ENCODE measurements at regions not wholly inside any gene's neighbourhood (a gene's known extent, or its start where the extent isn't known, plus 50 kb on each side); places are given as distances from the start of the nearest gene placed in this dataset.
"Not testable (repeated sequence)": the region's sequence is repeated elsewhere in the genome, so short reads cannot be mapped to it uniquely, and the experiment has no call there.

DNA sequence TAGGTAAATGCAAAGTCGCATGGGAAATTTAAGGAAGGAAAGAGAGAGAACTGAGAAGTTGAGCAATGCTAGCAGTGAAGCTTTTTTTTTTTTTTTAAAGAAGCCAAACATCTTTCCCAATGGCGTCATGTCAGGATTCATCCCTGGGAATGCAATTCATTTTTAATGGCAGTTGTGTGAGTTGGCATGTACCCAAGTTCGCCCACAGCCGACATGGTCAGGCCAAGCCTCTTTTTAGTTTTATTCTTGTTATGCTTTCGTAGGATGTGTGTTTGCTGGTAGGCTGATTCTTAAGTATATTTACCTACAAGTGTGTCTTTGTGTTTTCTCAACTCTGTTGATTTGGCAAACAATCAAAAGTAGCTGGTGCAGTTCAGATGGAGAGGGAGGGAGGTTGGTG is 127.6 kb upstream of the ITGA6 start:
- DNase-seq, result no peak
- Mint-ChIP-seq H3K27ac (no peak overlapping the region), H3K27me3 (ENCODE audit: low read depth in 3 of 3) (peaks cover 3 to 14% (median 4%) of the 10 kb centered on the region in 3 donors), H3K4me3 (no peak overlapping the region), H3K9me3 (no peaks in the 10 kb centered on the region), H3K4me1 (peaks cover 0 to 16% of the 10 kb centered on the region in 2 donors), H3K36me3 (no peaks in the 10 kb centered on the region)

- Mint-ChIP-seq H3K4me3 (no peak overlapping the region), H3K36me3 (no peaks in the 10 kb centered on the region), H3K27me3 (ENCODE audit: low read depth in 3 of 3) (peaks cover 3 to 12% (median 5%) of the 10 kb centered on the region in 3 donors), H3K27ac (no peak overlapping the region), H3K4me1 (peaks cover 0 to 16% of the 10 kb centered on the region in 2 donors), H3K9me3 (no peaks in the 10 kb centered on the region)
- DNase-seq, result no peak
Measured at GRCh38 chr2:172300851-172301250, 126.5 kb upstream of the ITGA6 start.

DNA sequence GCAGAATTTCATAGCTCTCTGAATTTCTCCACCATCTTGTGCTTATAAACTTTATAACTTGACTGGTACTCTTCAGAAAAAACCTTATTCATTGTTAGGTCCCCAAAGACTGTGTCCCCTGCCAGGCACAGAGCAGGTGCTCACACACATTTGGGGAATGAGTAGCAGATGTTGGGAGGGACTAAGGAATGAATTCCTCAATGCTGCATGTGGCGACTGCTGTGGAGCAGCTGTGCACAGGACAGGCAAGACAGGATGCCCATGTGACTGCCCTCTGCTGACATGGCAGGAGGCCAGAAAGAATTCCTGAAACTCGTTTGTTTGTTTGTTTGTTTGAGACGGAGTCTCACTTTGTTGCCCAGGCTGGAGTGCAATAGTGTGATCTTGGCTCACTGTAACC is 122.3 kb upstream of the ITGA6 start:
- Mint-ChIP-seq H3K36me3 (no peaks in the 10 kb centered on the region), H3K27ac (no peak overlapping the region), H3K9me3 (no peaks in the 10 kb centered on the region), H3K4me1 (no peaks in the 10 kb centered on the region), H3K4me3 (no peak overlapping the region), H3K27me3 (ENCODE audit: low read depth in 3 of 3) (peaks cover 3 to 11% (median 6%) of the 10 kb centered on the region in 3 donors)
- DNase-seq, result no peak

GRCh38 chr2:172307800-172308199 is 119.6 kb upstream of the ITGA6 start:
- Mint-ChIP-seq H3K4me1 (no peaks in the 10 kb centered on the region), H3K36me3 (no peaks in the 10 kb centered on the region), H3K27ac (no peak overlapping the region), H3K9me3 (no peaks in the 10 kb centered on the region), H3K4me3 (no peak overlapping the region), H3K27me3 (ENCODE audit: low read depth in 3 of 3) (peaks cover 0 to 8% (median 6%) of the 10 kb centered on the region in 3 donors)
- no peak for DNase-seq

GRCh38 chr2:172308253-172308935 is 119.0 kb upstream of the ITGA6 start:
- Mint-ChIP-seq H3K9me3 (no peaks in the 10 kb centered on the region), H3K36me3 (no peaks in the 10 kb centered on the region), H3K4me1 (no peaks in the 10 kb centered on the region), H3K4me3 (no peak overlapping the region), H3K27me3 (ENCODE audit: low read depth in 3 of 3) (peaks cover 0 to 8% (median 7%) of the 10 kb centered on the region in 3 donors), H3K27ac (no peak overlapping the region)
- DNase-seq, result no peak

DNA sequence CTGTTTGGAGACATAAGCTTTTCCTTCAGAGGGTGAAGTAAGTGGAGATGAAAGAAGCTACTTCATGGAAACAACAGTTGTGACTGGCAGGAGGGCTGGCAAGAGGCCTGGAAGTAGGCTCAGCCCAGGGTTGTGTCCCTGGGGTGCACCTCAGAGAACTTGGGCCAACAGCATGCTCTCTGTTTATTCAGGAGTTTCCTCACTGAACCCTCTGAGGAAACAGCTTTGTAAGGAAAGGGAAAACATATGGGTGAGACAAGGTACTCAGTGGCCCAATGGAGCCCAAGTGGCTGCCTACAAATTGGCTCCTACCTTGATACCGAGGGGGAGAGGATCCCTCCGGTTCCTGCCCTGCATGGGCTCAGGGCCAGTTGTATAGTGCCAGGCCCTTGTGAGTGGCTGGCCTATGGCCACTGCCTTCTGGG is 115.5 kb upstream of the ITGA6 start:
- no peaks in the 10 kb centered on the region for H3K36me3 Mint-ChIP-seq
- H3K9me3 Mint-ChIP-seq, result no peaks in the 10 kb centered on the region
- H3K27me3 Mint-ChIP-seq (ENCODE audit: low read depth in 3 of 3), result peaks cover 0 to 3% (median 2%) of the 10 kb centered on the region in 3 donors
- DNase-seq, result no peak
- H3K4me3 Mint-ChIP-seq, result no peak overlapping the region
- no peak overlapping the region for H3K27ac Mint-ChIP-seq
- no peaks in the 10 kb centered on the region for H3K4me1 Mint-ChIP-seq

- no peak for DNase-seq
- no peak overlapping the region for H3K4me3 Mint-ChIP-seq
- no peaks in the 10 kb centered on the region for H3K4me1 Mint-ChIP-seq
- H3K27ac Mint-ChIP-seq, result no peak overlapping the region
- peaks cover 0 to 2% (median 1%) of the 10 kb centered on the region in 3 donors for H3K27me3 Mint-ChIP-seq (ENCODE audit: low read depth in 3 of 3)
- H3K9me3 Mint-ChIP-seq, result no peaks in the 10 kb centered on the region
- no peaks in the 10 kb centered on the region for H3K36me3 Mint-ChIP-seq
Measured at GRCh38 chr2:172313715-172314341, 113.6 kb upstream of the ITGA6 start.

GRCh38 chr2:172315070-172315469 is 112.3 kb upstream of the ITGA6 start:
- H3K4me3 Mint-ChIP-seq; DNase-seq; H3K27ac Mint-ChIP-seq; H3K9me3 Mint-ChIP-seq; H3K4me1 Mint-ChIP-seq; H3K27me3 Mint-ChIP-seq (ENCODE audit: low read depth in 3 of 3); H3K36me3 Mint-ChIP-seq: not testable (repeated sequence)

DNA sequence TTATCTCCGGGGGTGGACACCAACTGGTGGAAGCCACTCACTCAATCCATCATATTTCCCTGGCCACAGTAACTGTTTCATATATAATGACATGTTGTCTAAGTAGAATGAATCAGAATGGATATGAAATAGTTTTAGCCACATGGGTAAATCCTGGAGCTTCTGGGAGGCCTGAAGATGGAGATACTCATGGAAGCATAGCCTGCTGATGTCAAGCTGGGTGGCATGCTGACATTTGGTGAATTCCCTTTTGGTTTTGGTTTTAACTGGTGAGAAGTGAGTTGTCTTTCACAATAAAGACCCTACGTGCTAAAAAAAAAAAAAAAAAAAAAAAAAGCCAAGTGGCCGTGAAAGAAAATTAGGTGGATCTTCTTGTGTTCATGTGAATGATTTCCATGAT is 105.3 kb upstream of the ITGA6 start:
- no peaks in the 10 kb centered on the region for H3K4me1 Mint-ChIP-seq
- H3K27me3 Mint-ChIP-seq (ENCODE audit: low read depth in 3 of 3), result peaks cover 4 to 9% (median 7%) of the 10 kb centered on the region in 3 donors
- H3K36me3 Mint-ChIP-seq, result no peaks in the 10 kb centered on the region
- DNase-seq, result no peak
- H3K27ac Mint-ChIP-seq, result no peak overlapping the region
- H3K4me3 Mint-ChIP-seq, result no peak overlapping the region
- H3K9me3 Mint-ChIP-seq, result peaks cover 0 to 3% (median 0%) of the 10 kb centered on the region in 6 donors

DNA sequence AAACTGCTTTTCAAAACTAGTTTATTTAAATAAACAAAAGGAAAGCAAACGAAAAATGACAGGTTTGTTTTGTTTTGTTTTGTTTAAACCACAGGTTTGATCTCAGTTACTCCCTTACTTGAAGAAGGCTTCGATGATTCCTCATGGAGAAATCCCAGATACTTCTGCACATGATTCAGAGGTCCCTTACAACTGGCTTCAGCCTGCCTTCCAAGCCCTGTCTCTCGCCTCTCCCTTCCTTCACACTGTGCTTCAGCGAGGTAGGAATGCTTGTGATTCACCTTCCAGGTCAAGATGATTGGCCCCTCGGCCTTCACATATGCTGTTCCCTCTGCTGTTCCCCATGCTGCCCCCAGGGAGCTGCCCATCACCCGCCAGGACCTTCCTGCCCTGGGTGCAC is 104.1 kb upstream of the ITGA6 start:
- H3K36me3 Mint-ChIP-seq, result peaks cover 0 to 3% (median 0%) of the 10 kb centered on the region in 3 donors
- H3K27me3 Mint-ChIP-seq (ENCODE audit: low read depth in 3 of 3), result peaks cover 4 to 9% (median 7%) of the 10 kb centered on the region in 3 donors
- H3K27ac Mint-ChIP-seq, result no peak overlapping the region
- H3K4me1 Mint-ChIP-seq, result peaks cover 0 to 1% of the 10 kb centered on the region in 2 donors
- no peak for DNase-seq
- peaks cover 0 to 3% (median 0%) of the 10 kb centered on the region in 6 donors for H3K9me3 Mint-ChIP-seq
- H3K4me3 Mint-ChIP-seq, result no peak overlapping the region

DNA sequence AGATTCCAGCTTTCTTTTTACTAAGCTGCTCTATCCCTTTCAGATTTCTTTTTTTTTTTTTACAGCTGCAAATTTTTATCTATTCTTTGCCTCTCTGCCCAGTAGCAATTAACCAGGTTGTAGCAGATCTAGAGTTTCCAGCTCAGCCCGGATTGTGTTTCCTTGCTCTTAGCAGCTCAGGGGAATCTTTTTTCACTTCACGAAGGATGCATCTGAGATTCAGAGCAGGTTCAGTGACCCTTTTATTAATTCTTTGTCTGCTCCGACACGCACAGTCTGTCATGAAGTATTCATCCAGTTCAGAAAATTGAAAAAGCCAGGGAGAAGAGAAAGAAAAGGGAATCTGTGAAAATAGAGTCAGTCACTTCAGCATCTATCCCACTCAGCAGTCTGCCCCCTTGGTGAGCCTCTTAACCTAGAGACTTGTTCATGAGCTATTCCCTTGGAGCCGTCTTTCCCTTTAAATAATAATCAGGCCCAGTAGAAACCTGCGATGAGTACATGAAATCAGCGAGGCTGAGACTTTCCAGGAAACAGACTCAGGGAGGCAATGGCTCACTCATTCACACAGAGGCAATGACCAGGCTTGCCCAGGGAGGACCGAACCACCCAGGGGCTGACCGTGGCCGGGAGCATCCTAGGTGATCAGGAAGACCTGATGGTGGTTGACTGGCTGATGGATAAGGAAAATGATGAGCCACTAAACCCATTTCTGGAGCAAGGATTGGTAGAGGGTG is 103.4 kb upstream of the ITGA6 start:
- DNase-seq, result no peak
- no peak overlapping the region for H3K27ac Mint-ChIP-seq
- H3K4me3 Mint-ChIP-seq, result no peak overlapping the region
- H3K27me3 Mint-ChIP-seq (ENCODE audit: low read depth in 3 of 3), result peaks cover 4 to 9% (median 7%) of the 10 kb centered on the region in 3 donors
- H3K36me3 Mint-ChIP-seq, result peaks cover 0 to 3% (median 0%) of the 10 kb centered on the region in 3 donors
- peaks cover 3 to 9% of the 10 kb centered on the region in 2 donors for H3K4me1 Mint-ChIP-seq
- H3K9me3 Mint-ChIP-seq, result peaks cover 0 to 3% (median 0%) of the 10 kb centered on the region in 6 donors

GRCh38 chr2:172326211-172326509 is 101.2 kb upstream of the ITGA6 start:
- no peak for DNase-seq
- no peak overlapping the region for H3K4me3 Mint-ChIP-seq
- H3K4me1 Mint-ChIP-seq, result peaks cover 14 to 29% of the 10 kb centered on the region in 2 donors
- no peak overlapping the region for H3K27ac Mint-ChIP-seq
- H3K27me3 Mint-ChIP-seq (ENCODE audit: low read depth in 3 of 3), result peaks cover 4 to 10% (median 9%) of the 10 kb centered on the region in 3 donors
- H3K9me3 Mint-ChIP-seq, result peaks cover 0 to 3% (median 0%) of the 10 kb centered on the region in 6 donors
- H3K36me3 Mint-ChIP-seq, result peaks cover 0 to 3% (median 0%) of the 10 kb centered on the region in 3 donors

DNA sequence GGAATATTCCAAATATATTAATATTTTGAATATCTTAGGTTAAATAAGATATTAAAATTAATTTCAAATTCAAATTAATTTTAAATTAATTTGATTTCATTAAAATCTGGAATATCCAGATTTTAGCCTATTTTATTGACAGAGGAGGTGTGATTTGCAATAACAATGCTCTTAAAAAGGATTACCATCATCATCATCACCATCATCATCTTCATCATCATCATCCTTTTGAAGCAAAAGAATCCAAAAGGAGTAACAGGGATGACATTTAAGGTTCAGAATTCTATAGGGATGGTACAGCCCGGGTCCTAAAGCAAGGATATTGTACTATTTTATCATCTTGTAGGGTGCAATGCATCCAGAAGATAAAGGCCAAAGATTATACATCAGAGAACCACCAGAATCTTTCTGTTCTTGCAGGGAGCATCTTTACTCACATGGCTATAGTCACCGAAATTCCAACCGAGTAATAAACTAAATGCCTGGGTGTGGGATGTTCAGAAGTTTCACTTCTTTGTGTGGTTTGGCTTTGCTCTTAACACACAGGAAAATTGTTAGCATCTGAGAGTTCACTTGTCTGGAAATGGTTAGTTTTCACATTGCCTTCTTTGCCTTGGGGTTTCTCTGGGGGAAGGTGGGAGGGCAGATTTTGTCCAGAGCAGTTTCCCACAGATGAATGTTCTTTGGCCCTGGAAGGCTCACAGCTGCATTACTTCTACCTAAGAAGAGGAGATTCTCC is 99.1 kb upstream of the ITGA6 start:
- DNase-seq, result no peak
- H3K4me1 Mint-ChIP-seq, result peaks cover 14 to 29% of the 10 kb centered on the region in 2 donors
- H3K4me3 Mint-ChIP-seq, result no peak overlapping the region
- no peaks in the 10 kb centered on the region for H3K9me3 Mint-ChIP-seq
- peaks cover 2 to 5% (median 2%) of the 10 kb centered on the region in 3 donors for H3K27me3 Mint-ChIP-seq (ENCODE audit: low read depth in 3 of 3)
- peaks cover 0 to 3% (median 0%) of the 10 kb centered on the region in 3 donors for H3K36me3 Mint-ChIP-seq
- H3K27ac Mint-ChIP-seq, result peak overlapping the region in 1 of 6 donors; percentile 6

- Mint-ChIP-seq H3K4me3 (peak overlapping the region in 1 of 5 donors; percentile 68), H3K27me3 (ENCODE audit: low read depth in 3 of 3) (peaks cover 0 to 3% (median 2%) of the 10 kb centered on the region in 3 donors), H3K36me3 (peaks cover 0 to 3% (median 0%) of the 10 kb centered on the region in 3 donors), H3K4me1 (peaks cover 14 to 29% of the 10 kb centered on the region in 2 donors), H3K27ac (peak overlapping the region in 2 of 6 donors; percentile 15 to 74), H3K9me3 (no peaks in the 10 kb centered on the region)
- DNase-seq, result no peak
Measured at GRCh38 chr2:172329416-172329773, 98.0 kb upstream of the ITGA6 start.
